OCI-LY3 (cell line): ENCODE measurements at regions not wholly inside any gene's neighbourhood (a gene's known extent, or its start where the extent isn't known, plus 50 kb on each side); places are given as distances from the start of the nearest gene placed in this dataset.

Experiments
- H2AFZ ChIP-seq: fragments of 200-600, 300-600 bp; shearing (Covaris generic); 2 replicates; pipeline ENCODE4 v1.6.0; 2014; ENCODE audit warnings: antibody characterized with exemption, low read depth, low read length
- H3K27ac ChIP-seq: fragments of 200-600, 300-600 bp; sonication (generic); 2 replicates; pipeline ENCODE4 v1.5.1; 2014; ENCODE audit warnings: mild to moderate bottlenecking, low read length, moderate library complexity, mixed read lengths
- H3K27me3 ChIP-seq: fragments of 200-600, 300-600 bp; sonication (generic); 2 replicates; pipeline ENCODE4 v1.6.1; 2014; ENCODE audit warnings: low read depth, low read length, mixed read lengths
- H3K36me3 ChIP-seq: fragments of 200-600, 300-600 bp; sonication (generic); replicated peaks from 2 replicates; pipeline ENCODE3; 2014; ENCODE audit warnings: low read depth, low read length, mixed read lengths
- H3K4me1 ChIP-seq: fragments of 300-600, 200-600 bp; sonication (generic); 2 replicates; pipeline ENCODE4 v1.6.1; 2014; ENCODE audit warnings: low read length, mixed read lengths
- H3K4me2 ChIP-seq: fragments of 200-600, 300-600 bp; sonication (generic); 2 replicates; pipeline ENCODE4 v1.6.1; 2014; ENCODE audit warnings: low read length, mixed read lengths
- H3K4me3 ChIP-seq: fragments of 300-600, 200-600 bp; sonication (generic); 2 replicates; pipeline ENCODE4 v1.5.1; 2014; ENCODE audit warnings: antibody characterized with exemption, mild to moderate bottlenecking, low read length, moderate library complexity
- H3K79me2 ChIP-seq: fragments of 300-600, 200-600 bp; shearing (Covaris generic); 2 replicates; pipeline ENCODE4 v1.6.1; 2014; ENCODE audit warnings: mild to moderate bottlenecking, low read length, mixed read lengths
- H3K9ac ChIP-seq: fragments of 300-600, 200-600 bp; shearing (Covaris generic); 2 replicates; pipeline ENCODE4 v1.6.0; 2014; ENCODE audit warnings: mild to moderate bottlenecking, low read length, moderate library complexity
- H3K9me3 ChIP-seq: fragments of 200-600, 300-600 bp; shearing (Covaris generic); 2 replicates; pipeline ENCODE4 v1.6.1; 2014; ENCODE audit warnings: low read length, mixed read lengths; ENCODE audit not compliant: insufficient read depth
- H4K20me1 ChIP-seq: fragments of 200-600, 300-600 bp; sonication (generic); 2 replicates; pipeline ENCODE4 v1.6.1; 2016; ENCODE audit warnings: low read length, mixed read lengths; ENCODE audit not compliant: insufficient read depth
- CTCF ChIP-seq: fragments of 200-600, 300-600 bp; sonication (generic); IDR thresholded peaks from 2 replicates; pipeline ENCODE4 v1.5.1; 2014; ENCODE audit warnings: antibody characterized with exemption, low read length, low read depth
- EZH2phosphoT487 ChIP-seq: fragments of 200-600 bp; shearing (Covaris generic); IDR thresholded peaks from 2 replicates; pipeline ENCODE4 v1.6.1; 2018; ENCODE audit warnings: antibody characterized with exemption, mixed run types, low read depth

- Histone ChIP-seq H3K79me2 (no peaks in the 10 kb centered on the region), H3K4me3 (no peak overlapping the region), H4K20me1 (no peaks in the 10 kb centered on the region), H3K4me2 (no peak overlapping the region), H3K27ac (no peak overlapping the region), H3K9ac (no peak overlapping the region), H3K9me3 (no peaks in the 10 kb centered on the region), H3K36me3 (no peaks in the 10 kb centered on the region), H2AFZ (no peak overlapping the region), H3K27me3 (no peaks in the 10 kb centered on the region), H3K4me1 (peaks cover 64% of the 10 kb centered on the region)
- no peak for TF ChIP-seq CTCF
- TF ChIP-seq EZH2phosphoT487: no peak
Measured at GRCh38 chr2:136062066-136062837, 55.7 kb downstream of the CXCR4 start.

- TF ChIP-seq EZH2phosphoT487 (no peak), CTCF (no peak)
- Histone ChIP-seq H3K79me2 (no peaks in the 10 kb centered on the region), H3K36me3 (no peaks in the 10 kb centered on the region), H3K9me3 (no peaks in the 10 kb centered on the region), H4K20me1 (no peaks in the 10 kb centered on the region), H3K9ac (no peak overlapping the region; the same call in 1 of the 2 replicates), H2AFZ (no peak overlapping the region), H3K4me2 (peak overlapping the region; percentile 93), H3K27ac (peak overlapping the region; percentile 99), H3K4me3 (no peak overlapping the region), H3K4me1 (peaks cover 68% of the 10 kb centered on the region), H3K27me3 (no peaks in the 10 kb centered on the region)
Measured at GRCh38 chr2:136060416-136060815, 57.5 kb downstream of the CXCR4 start.

GRCh38 chr2:136059036-136059472 is 58.9 kb downstream of the CXCR4 start:
- Histone ChIP-seq H3K4me2 (peak overlapping the region; percentile 93), H3K9me3 (no peaks in the 10 kb centered on the region), H3K9ac (peak overlapping the region; percentile 89), H3K4me3 (peak overlapping the region; percentile 15; the same call in 1 of the 2 replicates), H4K20me1 (no peaks in the 10 kb centered on the region), H3K79me2 (no peaks in the 10 kb centered on the region), H2AFZ (no peak overlapping the region), H3K27ac (peak overlapping the region; percentile 99), H3K4me1 (peaks cover 69% of the 10 kb centered on the region), H3K27me3 (no peaks in the 10 kb centered on the region), H3K36me3 (no peaks in the 10 kb centered on the region)
- no peak for TF ChIP-seq CTCF
- TF ChIP-seq EZH2phosphoT487: no peak

GRCh38 chr2:136058262-136058661 is 59.7 kb downstream of the CXCR4 start:
- Histone ChIP-seq H4K20me1 (no peaks in the 10 kb centered on the region), H3K4me1 (peaks cover 74% of the 10 kb centered on the region), H3K9me3 (no peaks in the 10 kb centered on the region), H3K79me2 (no peaks in the 10 kb centered on the region), H2AFZ (no peak overlapping the region), H3K36me3 (no peaks in the 10 kb centered on the region), H3K4me3 (no peak overlapping the region), H3K27me3 (no peaks in the 10 kb centered on the region), H3K4me2 (peak overlapping the region; percentile 93), H3K27ac (peak overlapping the region; percentile 99), H3K9ac (peak overlapping the region; percentile 89)
- TF ChIP-seq CTCF (no peak), EZH2phosphoT487 (no peak)
